Fibroblast of the aortic adventitia (primary cell): ENCODE measurements at regions not wholly inside any gene's neighbourhood (a gene's known extent, or its start where the extent isn't known, plus 50 kb on each side); places are given as distances from the start of the nearest gene placed in this dataset.
"Not testable (repeated sequence)": the region's sequence is repeated elsewhere in the genome, so short reads cannot be mapped to it uniquely, and the experiment has no call there.

Source experiments
- DNase-seq: peaks from one replicate; pipeline ENCODE4 v3.0.0-alpha.2; 2010; ENCODE audit warnings: low read depth
- H3K4me3 ChIP-seq: 2 replicates; pipeline ENCODE4 v1.5.1; 2011; ENCODE audit warnings: low read depth, mild to moderate bottlenecking, control low read depth, low read length, moderate library complexity
- CTCF ChIP-seq: IDR thresholded peaks from 2 replicates; pipeline ENCODE4 v1.5.1; 2011; ENCODE audit warnings: mild to moderate bottlenecking, low read length, control low read depth, inconsistent platforms; ENCODE audit not compliant: insufficient read depth

DNA sequence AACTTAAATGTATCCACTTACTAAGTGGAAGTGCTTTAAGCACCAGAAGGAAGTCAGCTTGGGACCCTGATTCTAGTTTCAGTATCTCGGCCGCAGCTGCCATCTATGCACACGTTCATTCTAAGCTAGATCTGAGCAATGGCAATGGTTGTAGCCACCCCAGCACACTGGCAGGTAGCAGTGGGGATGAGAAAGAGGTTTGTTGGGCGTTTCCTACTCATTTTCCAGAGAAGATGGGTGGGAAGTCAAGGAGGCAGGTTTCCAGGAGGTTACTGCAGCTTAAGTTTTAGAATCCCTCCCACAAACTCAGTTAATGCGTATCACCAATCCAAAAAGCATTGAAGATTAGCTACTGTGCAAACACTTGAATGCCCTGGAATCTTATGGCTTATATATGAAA is 114.2 kb upstream of the TSC22D1 start:
- no peak for DNase-seq

GRCh38 chr13:44688652-44689051 is 112.5 kb upstream of the TSC22D1 start:
- TF ChIP-seq CTCF, result no peak
- no peak overlapping the region for H3K4me3 ChIP-seq
- DNase-seq, result no peak

More for the DNA sequence above, 114.2 kb upstream of the TSC22D1 start:
- no peak for TF ChIP-seq CTCF
- H3K4me3 ChIP-seq, result no peak overlapping the region

GRCh38 chr13:44686531-44686934 is 110.4 kb upstream of the TSC22D1 start:
- DNase-seq, result no peak
- no peak overlapping the region for H3K4me3 ChIP-seq
- no peak for TF ChIP-seq CTCF

DNA sequence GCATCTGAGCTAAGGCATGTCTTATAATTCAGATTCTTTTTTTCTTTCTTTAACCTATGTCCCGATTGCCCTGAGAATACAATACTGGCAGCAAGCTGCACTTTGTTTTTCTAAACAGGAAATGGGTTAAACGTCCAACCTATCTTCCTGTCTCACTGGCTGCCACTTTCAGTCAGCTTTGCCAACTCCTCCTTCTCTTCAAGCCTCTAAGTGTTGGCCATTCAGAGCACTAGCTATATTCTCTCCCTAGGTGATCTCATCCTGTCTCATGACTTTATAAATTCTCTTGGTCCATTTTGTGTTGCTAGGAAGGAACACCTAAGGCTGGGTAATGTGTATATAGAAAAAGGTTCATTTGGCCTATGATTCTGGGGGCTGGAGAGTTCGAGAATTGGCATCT is 109.5 kb upstream of the TSC22D1 start:
- H3K4me3 ChIP-seq, result no peak overlapping the region
- no peak for DNase-seq
- TF ChIP-seq CTCF, result no peak

- not testable (repeated sequence) for H3K4me3 ChIP-seq, DNase-seq
These were observed 106.3 kb upstream of the TSC22D1 start for GRCh38 chr13:44682416-44682815.

DNA sequence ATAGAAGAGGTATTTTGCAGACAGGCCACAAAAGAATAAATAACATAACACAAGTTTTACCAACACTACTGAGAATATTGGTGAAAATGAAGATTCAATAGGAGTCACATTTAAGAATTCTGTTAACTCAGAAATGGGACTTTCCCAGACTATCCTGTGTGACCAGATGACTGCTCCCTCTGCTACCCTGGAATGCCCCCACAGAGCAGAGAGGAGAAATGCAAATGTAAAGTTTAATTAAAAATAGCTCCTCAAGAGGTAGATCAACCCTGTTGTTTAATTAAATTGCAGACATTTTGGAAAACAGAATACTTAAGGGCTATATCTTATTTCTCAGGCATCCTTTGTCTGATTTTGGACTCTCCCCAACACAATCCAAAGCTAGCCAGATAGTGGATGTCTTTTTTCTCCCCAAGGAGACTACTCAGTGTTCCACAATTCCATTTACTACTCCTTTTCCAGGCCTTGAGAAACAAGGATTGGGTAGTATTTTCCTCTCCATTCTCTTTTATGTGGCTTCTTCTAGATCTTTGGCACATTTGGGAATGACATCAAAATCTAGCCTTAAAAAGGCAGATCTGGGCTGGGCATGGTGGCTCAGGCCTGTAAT is 104.7 kb upstream of the TSC22D1 start:
- TF ChIP-seq CTCF, result no peak
- DNase-seq, result peak; percentile 57
- no peak overlapping the region for H3K4me3 ChIP-seq

DNA sequence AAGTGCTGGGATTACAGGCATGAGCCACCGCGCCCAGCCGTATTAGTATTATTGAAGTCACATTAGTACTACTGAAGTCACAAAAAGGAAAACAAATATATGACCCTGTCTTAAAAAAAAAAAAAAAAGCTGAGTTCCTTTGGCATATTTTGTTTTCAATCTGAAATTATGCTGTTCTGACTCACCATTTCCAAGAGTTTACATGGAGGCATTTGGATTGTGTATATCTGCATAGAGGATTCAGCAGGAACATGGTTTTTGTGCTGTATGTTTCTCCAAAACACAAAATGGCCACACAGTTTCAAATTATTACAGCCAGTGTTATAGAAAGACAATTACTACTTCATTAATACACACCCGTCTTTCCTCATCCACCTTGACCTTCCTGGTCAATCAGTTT is 103.5 kb upstream of the TSC22D1 start:
- DNase-seq, result peak; percentile 47
- H3K4me3 ChIP-seq, result no peak overlapping the region
- TF ChIP-seq CTCF, result no peak
